GM12878 (cell line): ENCODE measurements at regions not wholly inside any gene's neighbourhood (a gene's known extent, or its start where the extent isn't known, plus 50 kb on each side); places are given as distances from the start of the nearest gene placed in this dataset.

Source experiments
- IRF3 ChIP-seq: fragments of 450-650 bp; IDR thresholded peaks from 2 replicates; pipeline ENCODE4 v1.6.1; 2014; ENCODE audit warnings: mild to moderate bottlenecking
- LARP7 ChIP-seq: fragments of 450-650 bp; IDR thresholded peaks from 2 replicates; pipeline ENCODE4 v1.6.1; 2017; ENCODE audit warnings: mild to moderate bottlenecking
- MEF2B ChIP-seq: fragments of 450-650 bp; IDR thresholded peaks from 2 replicates; pipeline ENCODE4 v1.6.1; 2018; ENCODE audit warnings: mild to moderate bottlenecking, moderate library complexity; ENCODE audit not compliant: partially characterized antibody, poor library complexity, severe bottlenecking
- POLR2AphosphoS2 ChIP-seq: IDR thresholded peaks from 2 replicates; pipeline ENCODE4 v1.6.1; 2011; ENCODE audit warnings: low read depth, mild to moderate bottlenecking, low read length, improper control_type of control experiment, moderate library complexity
- RBBP5 ChIP-seq: fragments of 200-600 bp; sonication (generic); conservative IDR thresholded peaks from 2 replicates; pipeline ENCODE4 v1.6.1; 2016
- RFX5 ChIP-seq: IDR thresholded peaks from 2 replicates; pipeline ENCODE4 v1.6.1; 2011; ENCODE audit warnings: low read depth, low read length, improper control_type of control experiment
- SIX5 ChIP-seq: IDR thresholded peaks from 2 replicates; pipeline ENCODE4 v1.6.1; 2011; ENCODE audit warnings: mild to moderate bottlenecking, low read depth, low read length, moderate library complexity; ENCODE audit not compliant: severe bottlenecking
- SMAD1 ChIP-seq: fragments of 450-650 bp; IDR thresholded peaks from 2 replicates; pipeline ENCODE4 v1.6.1; 2018; ENCODE audit warnings: mild to moderate bottlenecking, low read depth; ENCODE audit not compliant: partially characterized antibody
- SMARCA5 ChIP-seq: fragments of 450-650 bp; IDR thresholded peaks from 2 replicates; pipeline ENCODE4 v1.6.1; 2017; ENCODE audit warnings: mild to moderate bottlenecking
- SP1 ChIP-seq: IDR thresholded peaks from one replicate; pipeline ENCODE4 v1.6.1; 2011; ENCODE audit warnings: low read depth, low read length
- ZNF217 ChIP-seq: fragments of 450-650 bp; IDR thresholded peaks from 2 replicates; pipeline ENCODE4 v1.6.1; 2017; ENCODE audit warnings: antibody characterized with exemption, mild to moderate bottlenecking
- TF ChIP-seq, protein P1 (sequence below): IDR thresholded peaks from 2 replicates; pipeline ENCODE4 v1.6.1; 2011; ENCODE audit warnings: mild to moderate bottlenecking, low read depth, low read length, moderate library complexity; ENCODE audit not compliant: insufficient replicate concordance
- TF ChIP-seq, protein P2 (sequence below): fragments of 450-650 bp; IDR thresholded peaks from 2 replicates; pipeline ENCODE4 v1.6.1; 2017; ENCODE audit warnings: borderline replicate concordance

DNA sequence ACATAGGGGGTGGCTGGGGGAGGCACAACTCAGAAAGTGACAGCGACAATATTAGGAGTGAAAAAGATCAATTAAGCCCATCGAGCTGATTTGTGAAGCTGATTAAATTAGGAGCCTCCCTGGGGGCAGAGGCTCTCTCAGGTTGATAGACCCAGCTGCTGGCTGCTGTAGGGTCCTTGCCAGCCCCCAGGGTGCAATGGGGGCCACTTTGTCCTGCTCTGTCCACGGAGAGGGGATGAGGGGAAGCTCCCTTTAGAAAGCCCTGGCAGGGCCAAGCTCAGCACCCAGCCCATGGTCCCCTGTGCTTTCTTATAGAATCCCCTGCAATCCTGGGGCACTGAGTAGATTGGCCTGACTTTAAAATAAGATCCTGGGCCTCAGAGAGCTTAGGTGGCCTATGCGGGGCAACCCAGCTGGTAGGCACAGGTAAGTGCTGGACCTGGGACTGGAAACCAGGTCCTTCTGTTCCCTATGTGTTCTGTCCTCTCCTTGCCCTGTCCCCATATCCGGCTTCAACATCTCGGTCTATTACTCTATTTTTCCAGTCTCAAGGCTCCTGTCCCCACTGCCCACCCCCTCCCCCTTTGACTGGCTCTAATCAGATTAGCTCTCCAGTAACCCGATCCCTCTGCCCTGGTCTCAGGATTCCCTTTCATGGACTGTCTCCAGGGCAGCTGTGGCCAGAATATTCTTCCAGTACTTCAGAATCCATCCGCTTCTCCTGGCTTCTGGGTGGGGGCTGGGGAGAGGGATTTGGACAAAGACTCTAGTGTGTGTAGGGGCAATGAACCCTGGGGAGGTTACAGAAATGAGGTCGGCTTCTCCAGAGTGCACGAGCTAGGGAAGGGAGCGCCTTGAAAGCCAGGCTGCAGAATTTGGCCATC, 259.6 kb downstream of the RPS24 start (continued):
- TF ChIP-seq SP1 (no peak), MEF2B (no peak), SMARCA5 (no peak), RFX5 (no peak), ZNF217 (no peak), IRF3 (no peak), LARP7 (no peak), SIX5 (no peak), RBBP5 (no peak), POLR2AphosphoS2 (no peak), SMAD1 (no peak)
- TF ChIP-seq, protein P1, sequence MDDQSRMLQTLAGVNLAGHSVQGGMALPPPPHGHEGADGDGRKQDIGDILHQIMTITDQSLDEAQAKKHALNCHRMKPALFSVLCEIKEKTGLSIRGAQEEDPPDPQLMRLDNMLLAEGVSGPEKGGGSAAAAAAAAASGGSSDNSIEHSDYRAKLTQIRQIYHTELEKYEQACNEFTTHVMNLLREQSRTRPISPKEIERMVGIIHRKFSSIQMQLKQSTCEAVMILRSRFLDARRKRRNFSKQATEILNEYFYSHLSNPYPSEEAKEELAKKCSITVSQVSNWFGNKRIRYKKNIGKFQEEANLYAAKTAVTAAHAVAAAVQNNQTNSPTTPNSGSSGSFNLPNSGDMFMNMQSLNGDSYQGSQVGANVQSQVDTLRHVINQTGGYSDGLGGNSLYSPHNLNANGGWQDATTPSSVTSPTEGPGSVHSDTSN: no peak
- TF ChIP-seq, protein P2, sequence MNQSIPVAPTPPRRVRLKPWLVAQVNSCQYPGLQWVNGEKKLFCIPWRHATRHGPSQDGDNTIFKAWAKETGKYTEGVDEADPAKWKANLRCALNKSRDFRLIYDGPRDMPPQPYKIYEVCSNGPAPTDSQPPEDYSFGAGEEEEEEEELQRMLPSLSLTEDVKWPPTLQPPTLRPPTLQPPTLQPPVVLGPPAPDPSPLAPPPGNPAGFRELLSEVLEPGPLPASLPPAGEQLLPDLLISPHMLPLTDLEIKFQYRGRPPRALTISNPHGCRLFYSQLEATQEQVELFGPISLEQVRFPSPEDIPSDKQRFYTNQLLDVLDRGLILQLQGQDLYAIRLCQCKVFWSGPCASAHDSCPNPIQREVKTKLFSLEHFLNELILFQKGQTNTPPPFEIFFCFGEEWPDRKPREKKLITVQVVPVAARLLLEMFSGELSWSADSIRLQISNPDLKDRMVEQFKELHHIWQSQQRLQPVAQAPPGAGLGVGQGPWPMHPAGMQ: no peak
